Pancreas (tissue), 10 donors: ENCODE measurements at regions not wholly inside any gene's neighbourhood (a gene's known extent, or its start where the extent isn't known, plus 50 kb on each side); places are given as distances from the start of the nearest gene placed in this dataset.

Experiments used
- ATAC-seq, 4 donors: fragments of 200-7000 bp; cut with Tn5 transposase; one replicate each; pipeline versions ENCODE4 v1.8.0 to v1.9.1; 2020; ENCODE audit warnings: mild to moderate bottlenecking in 4 of 4, moderate library complexity in 4 of 4
- DNase-seq, 6 donors: peaks; one replicate each; pipeline ENCODE4 v3.0.0-alpha.2; 2020
- FAIRE-seq: peaks from 2 replicates; lab custom pipeline; 2012; peaks lifted over from hg19 to GRCh38; lab: Jason Lieb, UNC
- H3K27ac ChIP-seq, 4 donors: fragments of 200-600 bp; sonication (generic); 1 replicate in 3 of 4; 2 replicates in 1 of 4; pipeline versions ENCODE4 v1.5.0 to v1.8.0; 2020
- H3K27me3 ChIP-seq, 4 donors: fragments of 200-600 bp; one replicate each; pipeline ENCODE4 v1.8.0; 2021
- H3K36me3 ChIP-seq, 3 donors: fragments of 200-600 bp; sonication (generic) in 1 of 3; one replicate each; pipeline versions ENCODE4 v1.5.0 to v1.8.0; 2020 to 2021
- H3K4me1 ChIP-seq, 3 donors: fragments of 200-600 bp; one replicate each; pipeline ENCODE4 v1.8.0; 2021
- H3K4me3 ChIP-seq, 4 donors: fragments of 200-600 bp; sonication (generic) in 2 of 4; one replicate each; pipeline versions ENCODE4 v1.5.0 to v1.8.0; 2020 to 2021
- H3K9me3 ChIP-seq, 4 donors: fragments of 200-600 bp; one replicate each; pipeline ENCODE4 v1.8.0; 2021
- CTCF ChIP-seq, 4 donors: fragments of 200-600 bp; sonication (generic) in 3 of 4; IDR thresholded peaks; one replicate each; pipeline versions ENCODE4 v1.5.0 to v1.8.0; 2021; ENCODE audit warnings: antibody characterized with exemption in 4 of 4
- WGBS, 2 donors: extraction: QIAGEN DNeasy Blood & Tissue Kit; methylation state at CpG; one replicate each; pipeline ENCODE4 v1.1.7; 2013; 5-methylcytosine and 5-hydroxymethylcytosine counted together
- intact Hi-C, 3 donors: fragments of 100-400 bp; cut with DNase I; formaldehyde crosslinking; loops; one replicate each; pipeline versions ENCODE4 v1.11.1 to v1.14.2; 2022
- donor health status: healthy with polysubstance abuse.
- donor health status: DM: no; HTN: no; CAD: no; lungs with moderate emphysema.
- donor health status: DM: no; HTN: no; CAD: no.
- donor health status: control.
- donor health status: control.
- donor health status: Bipolar disorder and iron deficiency.
- donor health status: DM: yes; HTN: yes; CAD: no.
- donor health status: DM: no; HTN: no; CAD: no.
- donor health status: DM: no; HTN: no; CAD: no.
- donor health status: DM: yes; HTN: yes; CAD: no.

GRCh38 chr4:182113779-182114178 is 129.4 kb upstream of the TENM3 start:
- Histone ChIP-seq H3K4me3 (no peak overlapping the region), H3K27me3 (no peaks in the 10 kb centered on the region), H3K4me1 (no peaks in the 10 kb centered on the region), H3K36me3 (no peaks in the 10 kb centered on the region), H3K27ac (no peak overlapping the region), H3K9me3 (no peaks in the 10 kb centered on the region)
- no peak for DNase-seq
- no peak for FAIRE-seq
- intact Hi-C loops = no loop called here
- ATAC-seq = no peak
- TF ChIP-seq CTCF (IDR thresholded peaks at IDR 0.05) = no peak

- no peak overlapping the region for H3K27ac ChIP-seq
- no peaks in the 10 kb centered on the region for H3K4me1 ChIP-seq
- WGBS, 2 donors = 75 to 86% methylated on average over 7 of the region's 7 CpGs
- no peak for DNase-seq
- H3K9me3 ChIP-seq = no peaks in the 10 kb centered on the region
- ATAC-seq = no peak
- no peaks in the 10 kb centered on the region for H3K27me3 ChIP-seq
- FAIRE-seq = no peak
- H3K4me3 ChIP-seq = no peak overlapping the region
- no peak for TF ChIP-seq CTCF (IDR thresholded peaks at IDR 0.05)
- intact Hi-C loops = no loop called here
- no peaks in the 10 kb centered on the region for H3K36me3 ChIP-seq
Measured at GRCh38 chr4:182124359-182124758, 118.8 kb upstream of the TENM3 start.

GRCh38 chr4:182126096-182126495 is 117.1 kb upstream of the TENM3 start:
- no peak overlapping the region for H3K27ac ChIP-seq
- FAIRE-seq = no peak
- no peaks in the 10 kb centered on the region for H3K4me1 ChIP-seq
- ATAC-seq = no peak
- H3K4me3 ChIP-seq = no peak overlapping the region
- H3K36me3 ChIP-seq = no peaks in the 10 kb centered on the region
- H3K27me3 ChIP-seq = no peaks in the 10 kb centered on the region
- DNase-seq = no peak
- 40 to 46% methylated on average over 5 of the region's 5 CpGs for WGBS, 2 donors
- no peaks in the 10 kb centered on the region for H3K9me3 ChIP-seq
- no peak for TF ChIP-seq CTCF (IDR thresholded peaks at IDR 0.05)
- intact Hi-C loops = no loop called here

- DNase-seq (no peak), ATAC-seq (no peak), FAIRE-seq (no peak)
- no peak for TF ChIP-seq CTCF (IDR thresholded peaks at IDR 0.05)
- intact Hi-C loops = no loop called here
- Histone ChIP-seq H3K4me3 (no peak overlapping the region), H3K4me1 (no peaks in the 10 kb centered on the region), H3K27ac (no peak overlapping the region), H3K27me3 (no peaks in the 10 kb centered on the region), H3K36me3 (no peaks in the 10 kb centered on the region), H3K9me3 (no peaks in the 10 kb centered on the region)
- WGBS, 2 donors = 80 to 95% methylated on average over 2 of the region's 2 CpGs
Measured at GRCh38 chr4:182126603-182127002, 116.6 kb upstream of the TENM3 start.

GRCh38 chr4:182133033-182133432 is 110.2 kb upstream of the TENM3 start:
- FAIRE-seq = no peak

More at GRCh38 chr4:182133033-182133432, 110.2 kb upstream of the TENM3 start:
- intact Hi-C loops = no loop called here
- no peak for ATAC-seq
- H3K4me1 ChIP-seq = no peaks in the 10 kb centered on the region
- no peaks in the 10 kb centered on the region for H3K36me3 ChIP-seq
- no peaks in the 10 kb centered on the region for H3K9me3 ChIP-seq
- peaks cover 0 to under 1% (median 0%) of the 10 kb centered on the region in 4 donors for H3K27me3 ChIP-seq
- H3K27ac ChIP-seq = no peak overlapping the region
- H3K4me3 ChIP-seq = no peak overlapping the region
- WGBS, 2 donors = 74 to 85% methylated on average over 3 of the region's 3 CpGs
- TF ChIP-seq CTCF (IDR thresholded peaks at IDR 0.05) = no peak
- DNase-seq = no peak
